NT2/D1 (cell line): ENCODE measurements at regions not wholly inside any gene's neighbourhood (a gene's known extent, or its start where the extent isn't known, plus 50 kb on each side); places are given as distances from the start of the nearest gene placed in this dataset.

Source experiments
- YY1 ChIP-seq: IDR thresholded peaks from 2 replicates; pipeline ENCODE4 v1.6.1; 2011; ENCODE audit not compliant: insufficient read length, insufficient read depth
- ZNF274 ChIP-seq: IDR thresholded peaks from 2 replicates; pipeline ENCODE4 v1.6.1; 2011; ENCODE audit warnings: mild to moderate bottlenecking, low read depth, low read length

DNA sequence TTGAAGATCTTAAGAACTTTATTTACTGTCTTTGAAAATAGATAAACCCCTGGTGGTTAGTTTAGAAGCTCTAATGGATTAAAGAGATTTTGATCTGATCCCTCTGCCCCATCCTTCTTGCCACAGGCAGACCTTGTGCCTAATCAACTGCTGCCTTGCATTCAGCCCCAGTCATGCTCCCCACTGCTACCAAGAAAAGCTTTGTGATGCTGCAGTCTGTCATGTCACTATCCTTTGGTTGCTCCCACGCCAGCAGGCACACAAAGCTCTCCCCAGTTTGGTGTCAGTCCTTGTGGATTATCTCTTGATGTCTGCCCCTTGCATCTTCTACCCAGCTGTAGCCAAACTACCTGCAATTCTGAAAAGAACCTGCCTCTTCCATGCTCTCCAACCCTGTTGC lies 112.2 kb downstream of the MTNR1B start:
- TF ChIP-seq YY1 (no peak), ZNF274 (no peak)
